Choroid plexus epithelial cell (primary cell): ENCODE measurements at regions not wholly inside any gene's neighbourhood (a gene's known extent, or its start where the extent isn't known, plus 50 kb on each side); places are given as distances from the start of the nearest gene placed in this dataset.
A peak's percentile ranks its signal among the peaks of the same experiment; 100 is the strongest.

Experiments used
- DNase-seq: peaks from one replicate; pipeline ENCODE4 v3.0.0-alpha.2; 2010; ENCODE audit warnings: low read depth
- H3K4me3 ChIP-seq: 2 replicates; pipeline ENCODE4 v1.5.1; 2011; ENCODE audit warnings: low read depth, mild to moderate bottlenecking, control low read depth, low read length, moderate library complexity
- CTCF ChIP-seq: conservative IDR thresholded peaks from 2 replicates; pipeline ENCODE4 v1.5.1; 2011; ENCODE audit warnings: low read depth, mild to moderate bottlenecking, control low read depth, inconsistent platforms, low read length, moderate library complexity

GRCh38 chr9:16074963-16075362 is 522.1 kb downstream of the CCDC171 start:
- TF ChIP-seq CTCF = no peak
- H3K4me3 ChIP-seq = no peak overlapping the region
- DNase-seq = peak; percentile 73

- H3K4me3 ChIP-seq = no peak overlapping the region
- TF ChIP-seq CTCF = no peak
- DNase-seq = peak; percentile 44
Measured at GRCh38 chr9:16075696-16076095, 522.9 kb downstream of the CCDC171 start.

GRCh38 chr9:16076511-16076910 is 523.7 kb downstream of the CCDC171 start:
- no peak for DNase-seq
- no peak overlapping the region for H3K4me3 ChIP-seq
- no peak for TF ChIP-seq CTCF

- no peak for TF ChIP-seq CTCF
- H3K4me3 ChIP-seq = no peak overlapping the region
- DNase-seq = no peak
Measured at GRCh38 chr9:16082796-16083195, 530.0 kb downstream of the CCDC171 start.

GRCh38 chr9:16085167-16085726 is 532.4 kb downstream of the CCDC171 start:
- H3K4me3 ChIP-seq = no peak overlapping the region
- TF ChIP-seq CTCF = no peak
- no peak for DNase-seq

- peak; percentile 53 for DNase-seq
- no peak for TF ChIP-seq CTCF
- H3K4me3 ChIP-seq = no peak overlapping the region
Measured at GRCh38 chr9:16090907-16091629, 538.2 kb downstream of the CCDC171 start.
